ENCODE measurements at regions not wholly inside any gene's neighbourhood (a gene's known extent, or its start where the extent isn't known, plus 50 kb on each side); places are given as distances from the start of the nearest gene placed in this dataset.

- H3K4me1 ChIP-seq: no peaks in the 10 kb centered on the region
- H3K36me3 ChIP-seq: no peaks in the 10 kb centered on the region
- H3K9me3 ChIP-seq: no peaks in the 10 kb centered on the region
- H3K4me3 ChIP-seq: no peak overlapping the region
- TF ChIP-seq POLR2A (IDR thresholded peaks at IDR 0.05): no peak
- no peak for TF ChIP-seq CTCF (IDR thresholded peaks at IDR 0.05)
- DNase-seq: no peak
- no peaks in the 10 kb centered on the region for H3K27me3 ChIP-seq
- H3K27ac ChIP-seq: no peak overlapping the region
Observed at GRCh38 chr1:242703467-242703866, 179.0 kb upstream of the PLD5 start.

- Histone ChIP-seq H3K36me3 (no peaks in the 10 kb centered on the region), H3K27me3 (no peaks in the 10 kb centered on the region), H3K27ac (no peak overlapping the region), H3K4me3 (no peak overlapping the region), H3K4me1 (no peaks in the 10 kb centered on the region), H3K9me3 (no peaks in the 10 kb centered on the region)
- TF ChIP-seq POLR2A (IDR thresholded peaks at IDR 0.05) (no peak), CTCF (IDR thresholded peaks at IDR 0.05) (no peak)
- DNase-seq: no peak
Observed at GRCh38 chr1:242692988-242693387, 168.5 kb upstream of the PLD5 start.

GRCh38 chr1:242691610-242691945, 167.1 kb upstream of the PLD5 start:
- Histone ChIP-seq H3K27ac (no peak overlapping the region), H3K27me3 (no peaks in the 10 kb centered on the region), H3K9me3 (peaks cover 0 to 5% (median 0%) of the 10 kb centered on the region in 4 donors), H3K4me1 (no peaks in the 10 kb centered on the region), H3K36me3 (no peaks in the 10 kb centered on the region), H3K4me3 (no peak overlapping the region)
- DNase-seq: no peak
- TF ChIP-seq POLR2A (IDR thresholded peaks at IDR 0.05): no peak
- TF ChIP-seq CTCF (IDR thresholded peaks at IDR 0.05): no peak

- no peak overlapping the region for H3K4me3 ChIP-seq
- TF ChIP-seq POLR2A (IDR thresholded peaks at IDR 0.05) (no peak), CTCF (IDR thresholded peaks at IDR 0.05) (no peak)
- no peak overlapping the region for H3K27ac ChIP-seq
- H3K9me3 ChIP-seq: peaks cover 0 to 5% (median 0%) of the 10 kb centered on the region in 4 donors
- H3K27me3 ChIP-seq: no peaks in the 10 kb centered on the region
- no peaks in the 10 kb centered on the region for H3K4me1 ChIP-seq
- no peak for DNase-seq
- H3K36me3 ChIP-seq: no peaks in the 10 kb centered on the region
Observed at GRCh38 chr1:242690849-242691609, 166.5 kb upstream of the PLD5 start.

- Histone ChIP-seq H3K4me1 (no peaks in the 10 kb centered on the region), H3K27ac (no peak overlapping the region), H3K4me3 (no peak overlapping the region), H3K36me3 (no peaks in the 10 kb centered on the region), H3K27me3 (no peaks in the 10 kb centered on the region), H3K9me3 (peaks cover 0 to 5% (median 0%) of the 10 kb centered on the region in 4 donors)
- TF ChIP-seq CTCF (IDR thresholded peaks at IDR 0.05) (no peak), POLR2A (IDR thresholded peaks at IDR 0.05) (no peak)
- DNase-seq: no peak
Observed at GRCh38 chr1:242689378-242689777, 164.9 kb upstream of the PLD5 start.

All from Peyer's patch (tissue), 4 donors.